NCI-H1417 treated with DMSO at 0.1 percent for 48 hours (cell line): ENCODE measurements at regions not wholly inside any gene's neighbourhood (a gene's known extent, or its start where the extent isn't known, plus 50 kb on each side); places are given as distances from the start of the nearest gene placed in this dataset.

Experiments used
- DNase-seq: peaks from one replicate; lab custom pipeline; 2025; lab: John Stamatoyannopoulos, UW

DNA sequence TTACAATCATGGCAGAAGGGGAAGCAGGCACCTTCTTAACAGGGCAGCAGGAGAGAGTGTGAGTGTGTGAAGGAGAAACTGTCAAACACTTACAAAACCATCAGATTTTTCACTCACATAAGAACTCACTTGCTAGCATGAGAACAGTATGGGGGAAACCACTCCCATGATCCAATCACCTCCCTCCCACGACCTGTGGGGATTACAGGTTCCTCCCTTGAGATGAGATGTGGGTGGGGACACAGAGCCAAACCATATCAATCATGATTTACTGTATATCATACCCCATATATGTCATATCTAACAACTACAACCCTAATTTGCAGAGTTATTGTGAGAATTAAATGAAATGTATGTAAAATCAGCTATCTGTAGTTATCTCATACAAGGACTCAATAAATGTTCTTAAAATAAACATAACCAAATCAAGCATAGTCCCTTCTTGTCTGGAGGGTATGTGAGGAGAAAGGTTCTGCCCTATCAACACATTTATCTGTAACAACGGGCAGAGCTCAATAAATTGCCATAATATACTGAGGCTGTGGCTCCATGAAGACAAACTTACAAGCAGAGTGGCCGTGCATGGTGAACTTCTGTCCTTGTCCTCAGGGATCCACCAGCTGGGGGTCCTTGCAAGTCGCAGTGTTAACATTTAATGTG lies 504.7 kb downstream of the SOX2 start:
- DNase-seq, result no peak

DNA sequence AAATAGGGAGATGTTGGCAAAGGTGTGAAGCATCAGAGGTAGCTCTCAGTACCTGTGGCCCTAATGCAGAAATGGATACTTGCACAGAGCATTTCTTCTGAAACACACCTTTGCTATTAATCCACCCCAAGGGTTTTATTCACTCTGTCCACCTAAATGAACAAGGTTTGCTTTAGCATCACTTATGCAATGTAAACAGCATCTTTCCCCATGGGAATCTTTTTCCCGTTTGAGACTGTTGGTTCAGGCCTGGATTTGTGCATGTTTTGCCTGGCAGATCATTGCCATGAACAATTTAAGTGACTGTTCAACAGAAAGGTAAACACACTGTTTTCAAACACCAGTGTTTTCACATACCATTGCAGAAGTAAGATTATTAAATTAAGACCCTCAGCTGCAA lies 508.3 kb downstream of the SOX2 start:
- no peak for DNase-seq

DNA sequence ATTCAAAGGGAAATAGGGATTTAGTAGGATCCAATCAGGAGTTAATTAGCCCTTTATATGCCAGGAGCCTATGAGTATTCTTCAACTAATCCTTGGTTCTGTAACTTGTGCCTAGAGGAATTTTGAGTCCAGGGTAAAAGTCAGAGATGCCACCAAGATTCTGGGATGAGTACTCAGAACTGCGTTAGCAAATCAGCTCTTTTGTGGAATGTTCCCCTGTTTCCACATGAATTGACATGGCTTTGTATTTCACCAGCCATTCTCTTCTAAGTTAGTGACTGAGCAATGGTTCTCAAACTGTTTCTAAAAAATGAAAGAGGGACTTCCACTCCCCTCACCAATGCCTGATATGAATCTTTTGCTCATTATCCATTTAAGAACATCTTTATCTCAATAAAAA lies 508.7 kb downstream of the SOX2 start:
- DNase-seq, result no peak

GRCh38 chr3:182226995-182227394 lies 515.3 kb downstream of the SOX2 start:
- DNase-seq, result no peak

- no peak for DNase-seq
Measured at GRCh38 chr3:182233405-182233804, 521.7 kb downstream of the SOX2 start.

GRCh38 chr3:182233957-182234356 lies 522.2 kb downstream of the SOX2 start:
- no peak for DNase-seq

DNA sequence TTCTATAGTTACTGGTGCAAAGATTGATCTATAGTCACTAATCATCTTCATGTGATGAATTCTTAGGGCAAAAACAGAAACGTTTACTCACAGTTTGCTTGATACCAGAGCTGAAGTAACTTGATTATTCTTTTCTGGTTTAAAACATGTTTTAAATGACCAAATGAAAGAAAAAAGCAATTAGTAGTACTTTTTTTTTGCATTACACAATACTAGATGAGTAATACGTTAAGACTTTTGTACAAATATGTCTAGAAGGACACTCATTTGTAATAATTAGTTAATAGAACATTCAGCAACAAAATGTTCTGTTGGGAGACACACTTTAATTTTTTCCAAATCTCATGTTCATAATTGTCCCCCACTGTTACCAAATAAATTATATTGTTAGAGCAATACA lies 523.2 kb downstream of the SOX2 start:
- DNase-seq, result no peak

GRCh38 chr3:182235504-182235903 lies 523.8 kb downstream of the SOX2 start:
- DNase-seq, result no peak

- no peak for DNase-seq
Measured at GRCh38 chr3:182238126-182238525, 526.4 kb downstream of the SOX2 start.

DNA sequence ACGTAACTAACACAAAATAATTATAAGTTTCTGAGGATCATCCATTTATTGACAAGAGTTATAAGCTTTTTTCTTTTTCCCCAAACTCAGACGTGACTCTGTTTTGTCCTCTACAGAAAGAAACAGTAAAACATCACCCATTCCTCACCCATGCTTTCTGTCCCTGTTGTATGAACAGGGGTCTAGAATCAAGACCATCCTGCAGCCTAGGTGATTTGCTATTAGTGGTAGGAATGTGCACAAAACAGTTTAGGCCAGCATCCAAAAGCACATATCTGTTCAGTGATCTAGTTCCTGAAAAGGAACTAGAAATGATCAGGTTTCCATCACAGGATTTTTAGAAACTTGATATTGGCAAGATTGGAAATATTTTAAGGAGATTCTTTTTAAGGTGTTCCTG lies 527.6 kb downstream of the SOX2 start:
- DNase-seq, result no peak

DNA sequence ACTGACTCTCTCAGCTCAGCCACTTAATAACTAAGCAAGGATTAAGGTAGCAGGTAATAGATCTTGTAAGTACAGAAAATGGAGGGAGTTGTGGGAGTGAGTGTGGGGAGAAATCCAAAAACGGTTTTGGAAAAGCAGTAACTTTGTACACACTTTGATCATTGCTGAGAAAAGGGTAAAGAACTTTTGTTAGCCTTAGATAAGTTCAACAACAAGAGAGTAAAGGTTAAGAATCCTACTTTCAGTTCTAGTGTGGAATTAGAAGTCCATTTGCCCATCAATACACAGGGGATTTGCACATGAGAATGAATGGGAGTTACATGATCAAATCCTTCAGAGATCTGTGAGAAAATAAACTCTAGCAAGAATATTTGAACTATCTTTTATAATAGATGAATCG lies 528.7 kb downstream of the SOX2 start:
- DNase-seq, result no peak

DNA sequence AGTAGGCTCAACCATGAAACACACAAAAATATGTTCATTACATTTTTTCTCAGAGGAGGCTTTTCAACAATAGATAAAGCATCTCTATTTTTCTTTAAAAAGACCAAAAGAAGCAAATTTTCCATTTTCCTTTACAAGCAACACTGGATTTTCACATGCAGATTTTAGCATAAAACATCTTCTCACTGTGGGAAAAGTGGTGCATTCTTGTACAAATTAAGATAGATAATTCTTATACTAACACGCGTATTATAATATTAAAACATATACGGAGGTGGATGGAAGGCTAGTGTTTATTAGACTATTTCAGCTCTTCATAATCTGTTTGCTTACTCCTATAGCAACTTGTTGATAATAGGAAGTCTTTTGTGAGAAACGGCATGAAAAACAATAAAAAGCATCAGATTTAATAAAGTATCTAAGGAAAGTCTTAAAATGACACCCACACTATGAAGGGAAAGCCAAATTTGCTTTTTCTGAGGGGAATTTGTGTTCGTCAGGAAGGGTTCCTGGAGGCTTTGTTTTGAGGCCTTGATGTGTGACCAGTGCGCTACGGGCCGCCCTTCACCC lies 529.6 kb downstream of the SOX2 start:
- DNase-seq, result no peak

DNA sequence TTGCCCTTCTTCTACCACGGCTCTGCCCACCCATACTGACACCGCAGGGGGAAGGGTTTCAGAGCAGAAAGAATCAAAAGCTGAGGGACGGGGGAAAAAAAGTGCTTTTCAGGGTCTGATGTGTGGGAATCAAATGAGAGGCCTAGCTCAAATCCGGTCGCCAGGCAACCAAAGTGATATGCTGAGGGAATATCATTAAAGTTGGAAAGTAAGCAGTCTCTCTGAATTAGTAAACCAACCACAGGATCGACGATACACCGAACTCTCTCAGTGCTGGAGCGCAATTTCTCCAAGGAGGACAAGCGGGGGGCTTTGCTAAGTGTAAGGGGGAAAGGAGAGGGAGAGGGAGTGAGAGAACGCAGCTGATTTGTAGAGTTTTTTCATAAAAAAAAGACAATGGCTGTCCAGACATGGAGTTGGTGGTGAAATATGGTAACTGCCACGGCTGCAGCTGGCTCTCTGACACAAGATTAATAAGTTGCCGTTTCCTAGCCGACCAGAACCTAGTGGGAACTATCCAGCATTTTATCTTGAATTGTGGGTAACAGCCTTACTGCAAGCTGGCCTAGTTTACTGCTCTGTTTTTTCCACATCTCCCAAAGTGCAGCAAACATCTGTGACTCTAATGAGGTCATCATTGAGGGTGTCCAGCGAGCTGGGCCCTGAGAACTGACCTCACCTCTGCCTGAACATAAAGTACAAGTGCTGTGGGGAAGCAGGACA lies 530.2 kb downstream of the SOX2 start:
- no peak for DNase-seq

DNA sequence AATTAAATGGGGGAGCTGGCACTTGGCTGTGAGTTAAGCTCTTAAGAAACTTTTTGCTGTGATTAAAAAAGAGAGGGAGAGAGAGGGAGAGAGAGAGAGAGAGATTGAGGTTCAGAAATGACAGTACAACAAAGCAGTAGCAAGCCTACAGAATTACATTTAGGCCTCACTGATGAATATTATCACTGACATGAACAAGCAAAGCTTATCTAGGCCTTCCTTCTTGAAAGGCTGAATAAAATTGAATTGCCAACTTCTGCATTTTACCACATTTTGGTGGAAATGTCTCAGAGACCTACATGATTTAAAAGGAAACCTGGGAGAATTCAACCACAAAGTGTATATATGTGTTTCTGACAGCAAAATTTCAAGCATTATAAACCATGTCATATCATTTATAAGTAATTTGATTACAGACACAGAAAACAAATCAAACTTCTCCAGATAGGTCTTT lies 530.8 kb downstream of the SOX2 start:
- no peak for DNase-seq

- no peak for DNase-seq
Measured at GRCh38 chr3:182243625-182244024, 531.9 kb downstream of the SOX2 start.

GRCh38 chr3:182244222-182244971 lies 532.7 kb downstream of the SOX2 start:
- no peak for DNase-seq

DNA sequence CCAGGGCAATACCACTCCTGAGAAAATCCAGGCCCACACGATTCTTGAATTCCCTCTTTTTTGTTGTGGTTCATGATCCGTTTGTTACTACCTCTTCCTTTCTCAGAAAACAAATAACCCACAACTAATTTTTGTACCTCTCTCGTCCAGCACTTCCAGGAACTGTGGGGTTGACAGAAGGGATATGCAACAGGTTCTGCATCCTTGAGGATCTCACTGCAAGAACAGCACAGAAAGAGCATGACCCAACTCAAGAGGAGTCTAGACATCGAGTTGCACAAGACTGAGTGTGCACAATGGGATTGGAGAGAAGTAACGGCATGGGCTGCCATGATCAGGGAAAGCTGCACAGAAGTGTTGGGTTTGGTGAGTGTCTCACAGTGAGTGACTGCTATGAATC lies 533.3 kb downstream of the SOX2 start:
- DNase-seq, result no peak

GRCh38 chr3:182246870-182247269 lies 535.1 kb downstream of the SOX2 start:
- DNase-seq, result no peak

GRCh38 chr3:182248349-182248880 lies 536.7 kb downstream of the SOX2 start:
- DNase-seq, result no peak

DNA sequence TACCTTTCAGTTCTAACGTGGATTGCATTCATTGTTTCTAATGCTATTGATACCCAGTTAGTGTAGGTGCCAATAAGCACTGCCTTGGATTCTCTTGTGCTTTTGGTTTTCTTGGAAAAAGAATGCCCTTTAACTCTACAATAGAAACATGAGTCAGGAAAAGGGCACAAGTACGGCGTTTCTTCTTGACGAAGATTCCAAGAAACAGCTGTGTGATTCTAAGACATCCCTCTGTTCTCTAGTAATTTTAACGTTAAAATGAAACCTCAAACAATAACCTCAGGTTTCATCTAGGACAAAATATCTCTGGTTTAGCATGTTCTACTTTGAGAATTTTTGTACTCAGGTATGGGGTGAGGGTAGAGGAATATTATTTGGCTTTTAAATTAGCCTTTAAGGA lies 540.5 kb upstream of the ATP11B start:
- no peak for DNase-seq

GRCh38 chr3:182255158-182255557 lies 538.1 kb upstream of the ATP11B start:
- no peak for DNase-seq

GRCh38 chr3:182257361-182257760 lies 535.9 kb upstream of the ATP11B start:
- no peak for DNase-seq
